ENCODE measurements at regions not wholly inside any gene's neighbourhood (a gene's known extent, or its start where the extent isn't known, plus 50 kb on each side); places are given as distances from the start of the nearest gene placed in this dataset. TPM values are rescaled to one million over a fixed set of nuclear protein-coding genes. Genes with fewer than 3 reads are reported as not detected.
"Not testable (repeated sequence)": the region's sequence is repeated elsewhere in the genome, so short reads cannot be mapped to it uniquely, and the experiment has no call there.

GRCh38 chr16:21549396-21549795, 50.0 kb upstream of the METTL9 start:
- not testable (repeated sequence) for H3K36me3 ChIP-seq (ENCODE audit: insufficient read depth, low read length); H3K9me3 ChIP-seq (ENCODE audit: low read length); H3K4me1 ChIP-seq (ENCODE audit: low read length); DNase-seq; H3K9ac ChIP-seq (ENCODE audit: low read length); H3K9me2 ChIP-seq (replicated peaks; ENCODE audit: insufficient read depth, low read length); H3K27ac ChIP-seq (ENCODE audit: low read length); H3K4me3 ChIP-seq (ENCODE audit: low read length); H2AFZ ChIP-seq (ENCODE audit: low read length); H3K27me3 ChIP-seq (ENCODE audit: low read length); H3K4me2 ChIP-seq (ENCODE audit: low read depth, low read length, poor library complexity, severe bottlenecking); H3K79me2 ChIP-seq (ENCODE audit: low read length)
- H4K20me1 ChIP-seq (ENCODE audit: insufficient read depth, low read depth, low read length): peaks cover 14% of the 10 kb centered on the region; the same call in 1 of the 2 replicates

Small RNAs in the stretch of these regions (small RNA-seq; reads per million reads assigned to genes)
- not detected for gene MIR3680-1

Data from Karpas-422 (cell line).